Breast epithelium (tissue), 4 donors: ENCODE measurements at regions not wholly inside any gene's neighbourhood (a gene's known extent, or its start where the extent isn't known, plus 50 kb on each side); places are given as distances from the start of the nearest gene placed in this dataset.

Experiments used
- DNase-seq, 2 donors: peaks; one replicate each; pipeline ENCODE4 v3.0.0-alpha.2; 2019; ENCODE audit warnings: low spot score in 2 of 2
- H3K27ac ChIP-seq, 2 donors: fragments of 200-600 bp; sonication (generic) in 1 of 2; one replicate each; pipeline ENCODE4 v1.5.1; 2016 to 2019; ENCODE audit warnings: mild to moderate bottlenecking in 1 of 2
- H3K27me3 ChIP-seq, 2 donors: fragments of 200-600 bp; sonication (generic) in 1 of 2; one replicate each; pipeline versions ENCODE4 v1.5.1 to v1.6.0; 2017 to 2019; ENCODE audit warnings: control low read depth in 1 of 2, mild to moderate bottlenecking in 1 of 2
- H3K36me3 ChIP-seq: fragments of 200-600 bp; one replicate; pipeline ENCODE4 v1.5.1; 2019
- H3K4me1 ChIP-seq, 2 donors: fragments of 200-600 bp; sonication (generic); one replicate each; pipeline ENCODE4 v1.5.1; 2016 to 2019; ENCODE audit warnings: control low read depth in 1 of 2
- H3K4me3 ChIP-seq, 3 donors: fragments of 200-600 bp; sonication (generic); 1 replicate in 2 of 3; 2 replicates in 1 of 3; pipeline ENCODE4 v1.5.1; 2016 to 2019; ENCODE audit warnings: mild to moderate bottlenecking in 3 of 3, moderate library complexity in 2 of 3
- H3K9me3 ChIP-seq, 2 donors: fragments of 200-600 bp; sonication (generic) in 1 of 2; one replicate each; pipeline ENCODE4 v1.5.1; 2016 to 2019; ENCODE audit warnings: control low read depth in 1 of 2
- POLR2A ChIP-seq: fragments of 450-650 bp; IDR thresholded peaks from one replicate; pipeline ENCODE4 v1.6.1; 2016; ENCODE audit warnings: antibody characterized with exemption, mild to moderate bottlenecking, moderate library complexity
- POLR2AphosphoS5 ChIP-seq, 3 donors: sonication (generic); formaldehyde crosslinking; IDR thresholded peaks; one replicate each; pipeline ENCODE4 v1.6.1; 2017; ENCODE audit warnings: antibody characterized with exemption in 3 of 3
- intact Hi-C: fragments of 100-400 bp; cut with DNase I; formaldehyde crosslinking; loops from one replicate; pipeline ENCODE4 v1.15.1; 2023; ENCODE audit warnings: low total_unique reads
- TF ChIP-seq, protein P1 (sequence below), 3 donors: fragments of 450-650 bp; IDR thresholded peaks; one replicate each; pipeline ENCODE4 v1.5.1; 2016 to 2017; ENCODE audit warnings: antibody characterized with exemption in 3 of 3, mild to moderate bottlenecking in 3 of 3, moderate library complexity in 3 of 3

DNA sequence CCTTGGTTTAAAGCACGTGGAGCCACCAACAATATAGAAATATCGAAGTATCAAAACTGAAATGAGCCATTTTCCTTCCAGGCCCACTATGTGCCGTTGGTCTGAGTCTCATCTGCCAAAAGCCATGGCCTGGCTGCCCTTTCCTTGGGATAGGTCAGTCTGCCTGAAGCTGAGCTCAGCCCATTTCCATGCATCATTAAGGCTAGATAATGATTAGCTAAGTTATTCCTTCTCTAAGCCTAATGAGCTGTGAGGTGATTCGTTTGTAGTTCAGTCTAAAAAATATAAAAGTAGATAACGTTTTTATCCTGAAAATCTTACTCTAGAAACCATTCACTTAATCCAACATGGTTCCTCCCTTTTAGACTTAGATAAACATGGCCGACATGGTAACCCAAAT is 936.2 kb upstream of the LCORL start:
- no peak for DNase-seq
- intact Hi-C loops, result no loop called here
- TF ChIP-seq, protein P1, sequence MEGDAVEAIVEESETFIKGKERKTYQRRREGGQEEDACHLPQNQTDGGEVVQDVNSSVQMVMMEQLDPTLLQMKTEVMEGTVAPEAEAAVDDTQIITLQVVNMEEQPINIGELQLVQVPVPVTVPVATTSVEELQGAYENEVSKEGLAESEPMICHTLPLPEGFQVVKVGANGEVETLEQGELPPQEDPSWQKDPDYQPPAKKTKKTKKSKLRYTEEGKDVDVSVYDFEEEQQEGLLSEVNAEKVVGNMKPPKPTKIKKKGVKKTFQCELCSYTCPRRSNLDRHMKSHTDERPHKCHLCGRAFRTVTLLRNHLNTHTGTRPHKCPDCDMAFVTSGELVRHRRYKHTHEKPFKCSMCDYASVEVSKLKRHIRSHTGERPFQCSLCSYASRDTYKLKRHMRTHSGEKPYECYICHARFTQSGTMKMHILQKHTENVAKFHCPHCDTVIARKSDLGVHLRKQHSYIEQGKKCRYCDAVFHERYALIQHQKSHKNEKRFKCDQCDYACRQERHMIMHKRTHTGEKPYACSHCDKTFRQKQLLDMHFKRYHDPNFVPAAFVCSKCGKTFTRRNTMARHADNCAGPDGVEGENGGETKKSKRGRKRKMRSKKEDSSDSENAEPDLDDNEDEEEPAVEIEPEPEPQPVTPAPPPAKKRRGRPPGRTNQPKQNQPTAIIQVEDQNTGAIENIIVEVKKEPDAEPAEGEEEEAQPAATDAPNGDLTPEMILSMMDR (IDR thresholded peaks at IDR 0.05), result no peak
- TF ChIP-seq POLR2A (no peak), POLR2AphosphoS5 (IDR thresholded peaks at IDR 0.05) (no peak)
- Histone ChIP-seq H3K9me3 (no peaks in the 10 kb centered on the region), H3K4me3 (no peak overlapping the region), H3K36me3 (no peaks in the 10 kb centered on the region), H3K4me1 (no peaks in the 10 kb centered on the region), H3K27ac (no peak overlapping the region), H3K27me3 (no peaks in the 10 kb centered on the region)

DNA sequence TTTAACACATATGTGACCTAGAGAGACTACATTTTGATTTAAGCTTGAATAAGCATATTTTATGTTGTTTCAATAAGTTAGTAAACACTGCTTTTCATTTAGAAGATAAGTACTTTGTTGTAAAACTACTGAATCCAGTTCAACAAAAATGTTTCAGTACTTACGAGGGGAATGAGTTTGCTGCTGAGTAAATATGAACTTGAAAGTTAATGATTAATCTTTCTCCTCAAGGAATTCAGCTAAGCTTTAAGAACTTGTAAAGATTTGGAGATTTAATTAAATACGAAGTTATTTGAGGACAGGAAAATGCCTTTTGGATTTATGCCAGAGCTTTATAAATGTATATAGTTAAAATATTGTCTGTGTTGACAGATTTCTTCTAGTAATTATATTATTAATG is 933.0 kb upstream of the LCORL start:
- no peaks in the 10 kb centered on the region for H3K27me3 ChIP-seq
- no peak overlapping the region for H3K27ac ChIP-seq
- intact Hi-C loops, result no loop called here
- H3K9me3 ChIP-seq, result no peaks in the 10 kb centered on the region
- no peak for DNase-seq
- H3K36me3 ChIP-seq, result no peaks in the 10 kb centered on the region
- H3K4me3 ChIP-seq, result no peak overlapping the region
- H3K4me1 ChIP-seq, result no peaks in the 10 kb centered on the region
- TF ChIP-seq POLR2A, result no peak
- TF ChIP-seq, protein P1 (IDR thresholded peaks at IDR 0.05), result no peak
- TF ChIP-seq POLR2AphosphoS5 (IDR thresholded peaks at IDR 0.05), result no peak

DNA sequence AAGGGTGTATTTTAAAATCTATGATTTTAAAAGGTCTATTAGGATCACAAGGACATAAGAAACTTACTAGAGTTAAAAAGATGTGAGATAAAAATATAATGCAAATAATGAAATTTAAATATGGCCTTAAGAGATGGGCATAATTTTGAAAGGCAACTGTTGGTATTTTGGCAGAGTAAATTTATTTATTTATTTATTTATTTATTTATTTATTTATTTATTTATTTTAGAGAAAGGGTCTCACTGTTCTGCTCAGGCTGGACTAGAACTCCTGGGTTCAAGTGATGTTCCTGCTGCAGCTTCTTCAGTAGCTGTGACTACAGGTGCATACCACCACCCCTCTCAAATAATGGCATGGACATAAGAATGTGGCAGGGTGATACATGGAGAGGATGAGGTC is 932.1 kb upstream of the LCORL start:
- TF ChIP-seq, protein P1 (IDR thresholded peaks at IDR 0.05), result no peak
- TF ChIP-seq POLR2AphosphoS5 (IDR thresholded peaks at IDR 0.05) (no peak), POLR2A (no peak)
- DNase-seq, result no peak
- Histone ChIP-seq H3K27ac (no peak overlapping the region), H3K36me3 (no peaks in the 10 kb centered on the region), H3K4me3 (no peak overlapping the region), H3K9me3 (no peaks in the 10 kb centered on the region), H3K27me3 (no peaks in the 10 kb centered on the region), H3K4me1 (no peaks in the 10 kb centered on the region)
- intact Hi-C loops, result no loop called here

DNA sequence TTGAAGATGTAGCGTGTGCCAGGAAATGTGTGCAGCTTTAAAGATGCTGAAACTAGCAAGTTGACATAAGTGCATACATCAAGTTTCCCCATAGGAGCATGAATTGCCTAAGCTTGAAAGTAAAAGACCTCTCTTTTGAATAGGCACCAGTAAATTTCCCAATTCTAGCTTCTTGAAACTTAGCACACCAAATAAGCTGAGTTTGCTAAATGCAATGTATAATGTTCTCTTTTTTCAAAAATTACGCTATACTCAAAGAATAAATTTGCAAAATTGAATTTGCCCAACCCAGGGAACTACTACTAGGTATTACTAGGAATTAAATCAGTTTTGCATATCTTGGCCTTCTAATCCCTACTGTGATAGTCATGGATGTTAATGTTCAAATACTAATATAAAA is 923.9 kb upstream of the LCORL start:
- Histone ChIP-seq H3K27me3 (no peaks in the 10 kb centered on the region), H3K9me3 (no peaks in the 10 kb centered on the region), H3K4me3 (no peak overlapping the region), H3K27ac (no peak overlapping the region), H3K36me3 (no peaks in the 10 kb centered on the region), H3K4me1 (no peaks in the 10 kb centered on the region)
- TF ChIP-seq POLR2AphosphoS5 (IDR thresholded peaks at IDR 0.05), result no peak
- no peak for TF ChIP-seq POLR2A
- TF ChIP-seq, protein P1 (IDR thresholded peaks at IDR 0.05), result no peak
- intact Hi-C loops, result no loop called here
- no peak for DNase-seq

DNA sequence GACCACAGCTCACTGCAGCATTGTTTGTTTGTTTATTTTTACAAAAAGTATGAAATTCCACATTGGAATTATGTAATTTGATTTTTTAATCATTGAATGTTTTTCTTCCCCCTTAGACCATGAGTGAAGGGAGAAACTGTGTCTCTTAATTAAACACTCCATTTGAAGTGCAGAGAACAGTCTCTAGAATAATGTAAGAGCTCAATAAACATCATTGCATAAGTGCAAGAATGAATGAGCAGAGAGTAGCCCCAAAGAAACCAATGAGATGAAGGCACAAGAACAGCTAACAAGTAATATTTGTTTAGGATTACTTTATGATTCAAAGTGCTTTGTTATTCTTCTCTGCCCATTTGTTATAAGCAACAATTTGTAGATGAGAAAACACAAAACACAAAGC is 921.3 kb upstream of the LCORL start:
- Histone ChIP-seq H3K27ac (no peak overlapping the region), H3K4me1 (no peaks in the 10 kb centered on the region), H3K27me3 (no peaks in the 10 kb centered on the region), H3K4me3 (no peak overlapping the region), H3K36me3 (no peaks in the 10 kb centered on the region), H3K9me3 (no peaks in the 10 kb centered on the region)
- no peak for DNase-seq
- intact Hi-C loops, result no loop called here
- TF ChIP-seq POLR2AphosphoS5 (IDR thresholded peaks at IDR 0.05), result no peak
- TF ChIP-seq POLR2A, result no peak
- TF ChIP-seq, protein P1 (IDR thresholded peaks at IDR 0.05), result no peak
